NT2/D1 (cell line): ENCODE measurements at regions not wholly inside any gene's neighbourhood (a gene's known extent, or its start where the extent isn't known, plus 50 kb on each side); places are given as distances from the start of the nearest gene placed in this dataset.
"Not testable (repeated sequence)": the region's sequence is repeated elsewhere in the genome, so short reads cannot be mapped to it uniquely, and the experiment has no call there.

Experiments
- YY1 ChIP-seq: IDR thresholded peaks from 2 replicates; pipeline ENCODE4 v1.6.1; 2011; ENCODE audit not compliant: insufficient read length, insufficient read depth
- ZNF274 ChIP-seq: IDR thresholded peaks from 2 replicates; pipeline ENCODE4 v1.6.1; 2011; ENCODE audit warnings: mild to moderate bottlenecking, low read depth, low read length

- TF ChIP-seq ZNF274, YY1: not testable (repeated sequence)
Observed at GRCh38 chr3:118540448-118540821, 494.2 kb downstream of the IGSF11 start.
